SK-N-SH (cell line): ENCODE measurements at regions not wholly inside any gene's neighbourhood (a gene's known extent, or its start where the extent isn't known, plus 50 kb on each side); places are given as distances from the start of the nearest gene placed in this dataset.

Source experiments
- CTCF ChIA-PET: fragments of 300-600, 350-600 bp; formaldehyde crosslinking; extraction: SDS; loops from one replicate; lab custom pipeline; 2021; lab: Yijun Ruan, JAX
- POLR2A ChIA-PET: fragments of 350-600 bp; sonication (Branson Sonifier 250); formaldehyde crosslinking; extraction: SDS; loops from one replicate; lab custom pipeline; 2020; ENCODE audit warnings: antibody characterized with exemption, inconsistent platforms; lab: Yijun Ruan, JAX
- DNase-seq: peaks from one replicate; pipeline ENCODE4 v3.0.0; 2012
- H2AFZ ChIP-seq: fragments of 200-600 bp; sonication (generic); 2 replicates; pipeline ENCODE4 v1.8.1; 2016; ENCODE audit warnings: antibody characterized with exemption, mild to moderate bottlenecking, low read depth
- H3F3A ChIP-seq: fragments of 200-600 bp; sonication (generic); replicated peaks from 2 replicates; pipeline ENCODE3; 2016; ENCODE audit warnings: antibody characterized with exemption, mild to moderate bottlenecking; ENCODE audit not compliant: insufficient read depth
- H3K27ac ChIP-seq, 2 experiments: fragments of 200-500 bp in 1 of 2; fragments of 200-600 bp in 1 of 2; sonication (Bioruptor generic) in 1 of 2; sonication (generic), shearing (Covaris generic) in 1 of 2; 2 replicates each; pipeline versions ENCODE4 v1.5.1 to v1.6.1; 2014 to 2016; ENCODE audit warnings: low read depth in 2 of 2, inconsistent platforms in 1 of 2, low read length in 1 of 2, mild to moderate bottlenecking in 1 of 2, mixed read lengths in 1 of 2
- H3K27me3 ChIP-seq: fragments of 200-600 bp; sonication (generic), shearing (Covaris generic); 2 replicates; pipeline ENCODE4 v1.6.1; 2016; ENCODE audit warnings: mixed run types; ENCODE audit not compliant: insufficient read depth
- H3K36me3 ChIP-seq, 2 experiments: fragments of 200-500 bp in 1 of 2; fragments of 200-600 bp in 1 of 2; sonication (Bioruptor generic) in 1 of 2; sonication (generic) in 1 of 2; replicated peaks in 1 of 2; 2 replicates each; pipeline versions ENCODE3 to v1.5.1; 2014 to 2016; ENCODE audit warnings: low read length in 1 of 2, mild to moderate bottlenecking in 1 of 2; ENCODE audit not compliant: insufficient read depth in 2 of 2, control insufficient read depth in 1 of 2
- H3K4me1 ChIP-seq, 2 experiments: fragments of 200-500 bp in 1 of 2; fragments of 200-600 bp in 1 of 2; sonication (Bioruptor generic) in 1 of 2; sonication (generic), shearing (Covaris generic) in 1 of 2; 2 replicates each; pipeline versions ENCODE4 v1.5.1 to v1.6.1; 2014 to 2016; ENCODE audit warnings: low read depth in 1 of 2, low read length in 1 of 2, mixed run types in 1 of 2; ENCODE audit not compliant: insufficient read depth in 2 of 2, control insufficient read depth in 1 of 2
- H3K4me2 ChIP-seq: fragments of 200-600 bp; sonication (generic), shearing (Covaris generic); 2 replicates; pipeline ENCODE4 v1.6.1; 2017; ENCODE audit warnings: mixed run types
- H3K4me3 ChIP-seq, 2 experiments: fragments of 200-500 bp in 1 of 2; fragments of 200-600 bp in 1 of 2; sonication (Bioruptor generic) in 1 of 2; sonication (generic), shearing (Covaris generic) in 1 of 2; 2 replicates each; pipeline versions ENCODE4 v1.5.1 to v1.8.1; 2014 to 2016; ENCODE audit warnings: low read depth in 2 of 2, inconsistent platforms in 1 of 2, low read length in 1 of 2, mild to moderate bottlenecking in 1 of 2, mixed read lengths in 1 of 2, moderate library complexity in 1 of 2
- H3K79me2 ChIP-seq: fragments of 200-600 bp; sonication (generic); 2 replicates; pipeline ENCODE4 v1.8.1; 2017; ENCODE audit warnings: mild to moderate bottlenecking; ENCODE audit not compliant: insufficient read depth
- H3K9ac ChIP-seq: fragments of 200-600 bp; sonication (generic); 2 replicates; pipeline ENCODE4 v1.6.1; 2017; ENCODE audit warnings: mixed run types
- H3K9me2 ChIP-seq: fragments of 200-600 bp; sonication (generic); 2 replicates; pipeline ENCODE4 v1.6.1; 2017; ENCODE audit warnings: mixed run types
- H3K9me3 ChIP-seq: fragments of 200-600 bp; sonication (generic); 2 replicates; pipeline ENCODE4 v1.6.1; 2017; ENCODE audit warnings: mixed run types, mild to moderate bottlenecking, moderate library complexity
- H4K20me1 ChIP-seq: fragments of 200-600 bp; sonication (generic); 2 replicates; pipeline ENCODE4 v1.6.1; 2017; ENCODE audit warnings: mild to moderate bottlenecking, mixed run types; ENCODE audit not compliant: insufficient read depth
- CTCF ChIP-seq: fragments of 200-600 bp; sonication (generic); IDR thresholded peaks from 2 replicates; pipeline ENCODE4 v1.6.1; 2017; ENCODE audit warnings: antibody characterized with exemption, mild to moderate bottlenecking, moderate library complexity
- ELF1 ChIP-seq: IDR thresholded peaks from 2 replicates; pipeline ENCODE4 v1.4.0; 2012
- FOSL2 ChIP-seq: IDR thresholded peaks from 2 replicates; pipeline ENCODE4 v1.4.0; 2012; ENCODE audit warnings: low read depth, mild to moderate bottlenecking, moderate library complexity, borderline replicate concordance
- GABPA ChIP-seq: IDR thresholded peaks from 2 replicates; pipeline ENCODE4 v1.4.0; 2012; ENCODE audit warnings: low read depth, mild to moderate bottlenecking
- GATA2 ChIP-seq: sonication (generic); formaldehyde crosslinking; IDR thresholded peaks from 2 replicates; pipeline ENCODE4 v1.5.0; 2020; ENCODE audit warnings: mild to moderate bottlenecking, missing genetic modification reagents
- MEF2A ChIP-seq: IDR thresholded peaks from 2 replicates; pipeline ENCODE4 v1.4.0; 2012; ENCODE audit warnings: low read depth, borderline replicate concordance
- MXI1 ChIP-seq: IDR thresholded peaks from 2 replicates; pipeline ENCODE4 v1.6.1; 2012; ENCODE audit warnings: mild to moderate bottlenecking, low read depth, low read length, improper control_type of control experiment
- POLR2AphosphoS5 ChIP-seq: IDR thresholded peaks from 2 replicates; pipeline ENCODE4 v1.6.1; 2012; ENCODE audit warnings: low read depth, low read length
- RAD21 ChIP-seq: IDR thresholded peaks from 2 replicates; pipeline ENCODE4 v1.6.1; 2012; ENCODE audit warnings: mild to moderate bottlenecking, low read length
- TCF12 ChIP-seq: IDR thresholded peaks from 2 replicates; pipeline ENCODE4 v1.4.0; 2012
- ZBTB33 ChIP-seq: IDR thresholded peaks from 2 replicates; pipeline ENCODE4 v1.4.0; 2012; ENCODE audit warnings: low read depth, borderline replicate concordance
- WGBS: methylation state at CpG from one replicate; pipeline ENCODE4 v1.1.6; 2017; ENCODE audit warnings: low lambda C conversion rate; 5-methylcytosine and 5-hydroxymethylcytosine counted together

- CTCF ChIA-PET, result no interaction called here
- Histone ChIP-seq H3K36me3 (no peaks in the 10 kb centered on the region), H3K4me3 (no peak overlapping the region), H3K27me3 (no peaks in the 10 kb centered on the region), H3K79me2 (no peaks in the 10 kb centered on the region), H2AFZ (no peak overlapping the region), H4K20me1 (no peaks in the 10 kb centered on the region), H3K4me1 (no peaks in the 10 kb centered on the region), H3K9me2 (no peaks in the 10 kb centered on the region), H3K9ac (no peak overlapping the region), H3K4me2 (no peak overlapping the region), H3K27ac (no peak overlapping the region), H3F3A (no peaks in the 10 kb centered on the region), H3K9me3 (no peaks in the 10 kb centered on the region)
- 17% methylated on average over 2 of the region's 2 CpGs for WGBS
- no peak for TF ChIP-seq GATA2
- TF ChIP-seq RAD21, result no peak
- POLR2A ChIA-PET, result no interaction called here
- DNase-seq, result no peak
These were observed 642.3 kb downstream of the ACTL7B start for GRCh38 chr9:108213511-108213910.

- Histone ChIP-seq H3K27ac (no peak overlapping the region), H3K4me1 (no peaks in the 10 kb centered on the region), H3K79me2 (no peaks in the 10 kb centered on the region), H3K36me3 (no peaks in the 10 kb centered on the region), H3K9me3 (no peaks in the 10 kb centered on the region), H3K4me2 (no peak overlapping the region), H3K9me2 (no peaks in the 10 kb centered on the region), H3F3A (no peaks in the 10 kb centered on the region), H3K4me3 (no peak overlapping the region), H3K27me3 (no peaks in the 10 kb centered on the region), H2AFZ (no peak overlapping the region), H3K9ac (no peak overlapping the region), H4K20me1 (no peaks in the 10 kb centered on the region)
- WGBS, result 36% methylated on average over 4 of the region's 4 CpGs
- no peak for DNase-seq
- TF ChIP-seq TCF12 (no peak), FOSL2 (no peak), MEF2A (no peak), MXI1 (no peak), CTCF (no peak), ELF1 (no peak), ZBTB33 (no peak), GABPA (no peak), POLR2AphosphoS5 (no peak)
- ChIA-PET POLR2A (no interaction called here), CTCF (interaction anchor here (1.2 kb wide), 1 partner anchor 24 kb away, joined by 3 read pairs; no protein-coding TSS in a partner anchor)
These were observed 643.6 kb downstream of the ACTL7B start for GRCh38 chr9:108212184-108212583.
